ENCODE measurements at regions not wholly inside any gene's neighbourhood (a gene's known extent, or its start where the extent isn't known, plus 50 kb on each side); places are given as distances from the start of the nearest gene placed in this dataset.

DNA sequence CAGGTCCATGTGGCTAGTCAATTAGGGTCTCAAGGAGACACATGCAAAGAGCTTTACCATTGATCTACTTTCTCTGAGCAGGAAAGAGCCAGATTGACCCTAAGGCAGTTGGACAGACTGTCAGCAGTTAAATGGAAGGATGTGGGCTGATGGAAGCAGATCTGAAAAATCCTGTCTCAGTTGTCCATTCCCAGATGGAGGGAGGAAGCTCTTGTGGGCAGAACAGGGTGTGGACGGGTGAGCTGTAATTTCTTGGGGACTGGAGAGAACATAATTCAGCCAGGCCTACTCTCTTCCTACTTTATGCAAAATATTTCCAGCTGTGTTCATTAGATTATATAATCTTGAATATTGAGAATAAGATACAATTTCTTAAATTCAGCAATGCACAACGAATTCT, 163.6 kb downstream of the GNAT3 start:
- FAIRE-seq (no peak), DNase-seq (ENCODE audit: insufficient read length, low spot score) (no peak)

DNA sequence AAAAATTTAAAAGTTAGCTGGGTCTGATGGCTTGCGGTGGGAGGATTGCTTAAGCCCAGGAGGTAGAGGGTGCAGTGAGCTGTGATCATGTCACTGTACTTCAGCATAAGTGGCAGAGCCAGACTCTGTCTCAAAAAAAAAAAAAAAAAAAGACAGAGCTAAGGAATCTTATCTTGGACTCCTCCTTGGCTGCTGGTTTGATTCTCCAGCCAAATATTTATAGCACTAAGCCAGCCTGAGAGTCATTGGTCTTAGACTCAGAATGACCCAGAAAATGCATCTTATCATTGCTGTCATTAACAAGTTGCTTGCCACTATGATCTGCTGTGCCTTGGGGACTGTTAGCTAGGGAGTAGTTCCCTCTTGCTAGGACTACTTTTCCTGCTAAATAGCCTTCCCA, 164.7 kb downstream of the GNAT3 start:
- no peak for FAIRE-seq
- no peak for DNase-seq (ENCODE audit: insufficient read length, low spot score)

DNA sequence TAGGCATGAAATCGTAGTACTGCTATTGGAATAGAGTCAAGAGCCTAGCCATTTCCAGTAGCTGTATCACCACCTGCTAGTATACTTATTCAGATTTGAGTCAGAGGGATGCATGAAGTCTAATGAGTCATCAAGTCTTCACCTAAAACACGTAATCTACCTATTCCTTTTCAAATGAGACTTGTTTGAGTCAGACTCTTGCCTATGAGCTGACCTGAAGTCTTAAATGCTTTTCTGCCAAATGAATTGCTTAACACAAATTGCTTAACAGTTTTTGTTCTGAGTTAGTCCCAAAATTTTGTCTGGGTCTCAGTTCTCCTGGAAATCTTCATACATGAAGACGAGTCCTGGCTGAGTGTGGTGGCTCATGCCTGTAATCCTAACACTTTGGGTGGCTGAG, 165.2 kb downstream of the GNAT3 start:
- FAIRE-seq (no peak), DNase-seq (ENCODE audit: insufficient read length, low spot score) (no peak)

DNA sequence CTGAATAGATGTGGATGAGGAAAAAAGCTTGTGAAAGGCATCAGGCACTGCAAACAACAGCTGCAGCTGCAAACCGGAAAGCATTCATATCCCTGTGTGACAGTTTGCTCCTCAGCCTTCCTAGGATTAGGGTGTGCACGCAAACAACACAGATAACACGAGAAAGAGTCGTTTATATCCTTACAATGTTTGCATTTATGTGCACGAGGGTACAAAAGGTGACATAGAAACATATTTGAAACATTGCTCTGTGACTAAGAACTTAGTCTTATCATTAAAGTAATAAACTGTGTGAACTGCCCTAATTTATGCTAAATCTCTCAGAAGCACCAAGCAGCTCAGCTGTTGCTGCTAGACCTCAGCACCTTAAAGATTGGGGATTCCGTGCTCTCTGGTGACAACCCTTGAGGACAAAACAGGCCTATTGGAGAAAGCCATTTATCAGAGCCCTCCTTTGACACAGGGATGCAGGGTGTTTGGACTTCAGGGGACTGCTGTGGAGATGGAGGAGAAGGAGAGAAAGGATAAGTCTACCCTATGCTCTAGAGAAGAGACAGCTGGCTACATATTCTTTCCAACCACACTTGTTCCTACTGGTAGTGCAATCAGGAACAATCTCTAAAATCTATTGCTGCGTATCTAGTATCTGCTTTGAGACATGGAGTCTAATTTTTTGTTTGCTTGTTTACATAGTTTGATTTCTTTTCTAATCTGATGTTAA, 176.2 kb downstream of the GNAT3 start:
- DNase-seq (ENCODE audit: insufficient read length, low spot score) (no peak), FAIRE-seq (no peak)

DNA sequence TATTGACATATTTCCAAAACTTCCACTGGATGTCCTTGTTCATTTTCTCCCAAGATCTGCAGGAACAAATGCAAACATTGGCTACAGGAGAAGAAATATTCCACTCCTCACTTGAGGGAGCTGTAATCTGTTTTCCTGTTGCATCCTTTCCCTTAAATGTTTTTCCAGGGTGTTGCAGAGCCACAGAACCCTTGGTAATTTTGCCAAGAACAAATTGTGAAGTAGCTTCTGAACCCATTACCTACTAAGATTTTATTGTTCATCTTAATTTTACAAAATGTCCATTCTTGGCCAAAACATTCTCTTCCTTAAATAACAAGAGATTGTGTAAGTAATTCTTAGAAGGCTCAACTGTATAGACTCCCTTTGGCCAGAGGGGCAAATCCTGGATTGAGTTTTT, 177.0 kb downstream of the GNAT3 start:
- FAIRE-seq: no peak

DNA sequence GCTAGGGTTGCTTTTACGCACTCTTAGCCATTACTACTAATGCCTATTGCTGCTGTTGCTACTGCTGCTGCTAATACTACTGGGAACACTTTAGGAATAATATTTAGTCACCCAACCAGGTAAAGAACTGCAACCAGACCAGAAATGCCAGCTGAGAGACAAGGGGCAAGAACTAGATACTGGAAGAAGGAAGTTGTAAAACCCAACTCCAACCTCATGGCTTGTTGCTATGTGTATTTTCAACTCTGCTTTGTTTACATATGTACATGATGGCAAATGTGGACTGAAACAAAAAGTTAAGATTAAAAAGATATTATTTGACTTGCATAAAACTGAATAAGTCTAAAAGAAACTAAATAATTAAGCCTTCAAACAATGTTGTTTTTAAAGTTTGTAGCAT, 177.7 kb downstream of the GNAT3 start:
- FAIRE-seq: no peak
- DNase-seq (ENCODE audit: insufficient read length, low spot score): no peak

More for the DNA sequence above, 177.0 kb downstream of the GNAT3 start:
- no peak for DNase-seq (ENCODE audit: insufficient read length, low spot score)

DNA sequence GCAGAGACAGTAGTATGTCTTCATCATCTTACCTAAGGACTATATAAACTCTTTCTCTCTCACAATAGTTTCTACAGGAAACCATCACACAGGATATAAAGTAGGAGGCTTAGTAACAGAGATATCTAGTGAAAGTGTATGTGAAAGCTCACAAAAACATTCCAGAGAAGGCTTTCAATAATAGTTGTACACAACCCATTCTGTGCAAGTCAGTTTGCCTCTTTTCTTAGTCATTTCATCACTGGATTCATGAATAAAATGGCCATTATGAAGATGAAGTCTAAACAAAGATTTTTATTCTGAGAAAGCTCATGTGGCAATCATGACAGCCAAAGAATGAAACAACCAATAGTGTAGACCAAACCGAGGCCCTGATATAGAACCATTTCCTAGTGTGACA, 178.8 kb downstream of the GNAT3 start:
- FAIRE-seq (no peak), DNase-seq (ENCODE audit: insufficient read length, low spot score) (no peak)

DNA sequence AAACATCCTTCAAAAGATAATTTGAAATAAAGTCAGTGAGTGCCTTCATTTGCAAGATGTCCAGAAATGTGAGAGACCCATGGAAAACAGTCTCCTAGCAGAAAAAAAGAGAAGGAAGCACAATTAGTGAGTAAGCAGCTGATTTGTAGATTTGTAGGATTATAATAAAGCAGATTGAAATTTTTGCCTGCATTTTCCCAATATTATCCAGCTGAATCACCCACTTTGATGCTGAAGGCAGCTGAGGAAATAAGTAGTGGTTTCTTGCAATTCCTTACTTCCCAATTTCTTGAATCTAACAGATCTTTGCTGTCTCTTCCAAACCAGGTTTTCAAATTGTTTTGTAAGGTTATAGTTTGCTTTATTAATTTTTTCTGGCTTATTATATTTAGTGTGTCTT, 181.4 kb downstream of the GNAT3 start:
- DNase-seq (ENCODE audit: insufficient read length, low spot score): no peak
- no peak for FAIRE-seq

DNA sequence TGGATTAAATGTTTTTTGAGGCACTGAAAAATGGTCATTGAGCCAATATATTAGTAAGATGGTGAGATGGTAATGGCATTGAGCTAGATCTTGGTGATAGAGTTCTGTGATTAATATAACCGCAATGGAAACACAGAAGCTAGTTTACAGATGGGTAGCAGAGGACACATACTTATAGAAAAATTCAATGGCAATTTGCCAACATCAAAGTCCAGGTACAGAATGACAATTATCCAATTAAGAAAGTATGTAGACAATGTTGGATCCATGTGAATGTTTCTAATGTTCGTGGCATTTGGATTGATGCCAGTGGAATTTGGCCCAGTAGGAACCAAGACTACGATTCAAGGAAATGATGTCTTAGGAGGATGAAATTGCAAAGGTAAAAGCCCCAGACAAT, 187.8 kb downstream of the GNAT3 start:
- DNase-seq (ENCODE audit: insufficient read length, low spot score): peak; percentile 15
- no peak for FAIRE-seq

DNA sequence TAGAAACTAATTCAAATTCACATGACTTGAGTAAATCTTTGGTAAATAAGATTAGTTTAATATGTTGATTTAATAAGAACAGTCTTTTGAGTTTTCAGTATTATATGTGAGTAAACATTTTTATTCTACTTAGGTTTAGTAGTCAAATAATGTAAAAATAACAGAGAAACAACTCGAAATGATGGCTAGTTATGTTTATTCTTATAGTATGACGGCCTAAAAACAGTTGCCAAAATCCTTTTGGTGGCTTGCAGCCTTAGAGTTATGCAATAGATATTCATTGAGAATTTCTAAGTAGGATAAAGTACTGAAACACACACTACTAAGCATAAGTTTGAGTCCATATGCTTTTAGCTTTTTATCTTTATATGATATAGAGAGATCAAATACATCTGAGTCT, 184.8 kb downstream of the GNAI1 start:
- FAIRE-seq (no peak), DNase-seq (ENCODE audit: insufficient read length, low spot score) (no peak)

DNA sequence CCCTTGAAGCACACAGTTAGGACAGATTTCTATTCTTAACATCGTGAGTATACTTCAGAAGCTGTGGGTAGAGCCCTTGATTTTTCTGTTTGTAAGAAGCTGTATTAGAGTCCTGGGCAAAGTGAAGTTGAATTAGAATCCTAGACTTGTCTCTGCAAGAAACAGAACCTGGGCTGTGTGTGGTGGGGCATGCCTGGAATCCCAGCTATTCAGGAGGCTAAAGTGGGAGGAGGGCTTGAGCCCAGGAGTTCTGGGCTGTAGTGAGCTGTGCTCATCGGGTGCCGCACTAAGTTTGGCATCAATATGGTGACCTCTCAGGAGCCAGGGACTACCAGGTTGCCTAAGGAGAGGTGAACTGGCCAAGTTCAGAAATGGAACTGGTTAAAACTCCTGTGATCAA, 183.4 kb downstream of the GNAI1 start:
- DNase-seq (ENCODE audit: insufficient read length, low spot score): no peak
- no peak for FAIRE-seq

DNA sequence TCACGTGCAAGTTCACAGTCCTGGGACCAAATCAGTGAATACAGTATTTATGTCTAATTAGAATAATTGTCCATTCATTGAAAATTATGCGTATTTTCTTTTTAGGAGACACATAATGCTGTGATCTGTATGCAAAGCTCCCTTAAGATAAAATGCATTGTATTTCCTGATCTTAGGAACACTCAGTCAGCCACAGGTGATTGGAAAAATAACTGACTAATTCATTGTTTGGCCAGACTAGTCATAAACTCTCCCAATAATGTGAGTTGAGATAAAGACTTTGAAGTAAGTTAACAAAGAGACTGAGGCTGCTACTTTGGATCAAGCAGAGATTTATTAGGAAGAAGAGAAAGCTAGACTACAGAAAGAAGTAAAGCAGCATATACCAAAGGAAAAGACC, 182.2 kb downstream of the GNAI1 start:
- no peak for FAIRE-seq

DNA sequence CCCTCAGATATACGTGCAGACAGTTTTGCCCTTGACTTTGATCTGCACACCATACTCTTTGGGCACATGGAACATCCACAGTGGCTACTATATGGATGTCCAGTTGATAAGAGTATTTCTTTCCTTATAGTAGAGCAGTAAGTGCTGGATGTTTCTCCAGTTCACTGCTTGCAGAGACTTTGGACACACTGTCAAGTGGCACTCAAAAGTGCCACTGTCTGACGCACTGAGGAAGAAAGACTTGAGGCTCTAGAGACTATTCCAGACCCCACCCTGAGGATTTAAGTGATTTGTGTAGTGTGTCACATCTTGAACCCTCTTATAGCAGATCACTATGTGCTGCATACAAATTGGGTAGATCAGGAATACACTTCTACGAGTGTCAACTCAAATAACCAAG, 179.1 kb downstream of the GNAI1 start:
- DNase-seq (ENCODE audit: insufficient read length, low spot score) (no peak), FAIRE-seq (no peak)

More for the DNA sequence above, 182.2 kb downstream of the GNAI1 start:
- no peak for DNase-seq (ENCODE audit: insufficient read length, low spot score)

DNA sequence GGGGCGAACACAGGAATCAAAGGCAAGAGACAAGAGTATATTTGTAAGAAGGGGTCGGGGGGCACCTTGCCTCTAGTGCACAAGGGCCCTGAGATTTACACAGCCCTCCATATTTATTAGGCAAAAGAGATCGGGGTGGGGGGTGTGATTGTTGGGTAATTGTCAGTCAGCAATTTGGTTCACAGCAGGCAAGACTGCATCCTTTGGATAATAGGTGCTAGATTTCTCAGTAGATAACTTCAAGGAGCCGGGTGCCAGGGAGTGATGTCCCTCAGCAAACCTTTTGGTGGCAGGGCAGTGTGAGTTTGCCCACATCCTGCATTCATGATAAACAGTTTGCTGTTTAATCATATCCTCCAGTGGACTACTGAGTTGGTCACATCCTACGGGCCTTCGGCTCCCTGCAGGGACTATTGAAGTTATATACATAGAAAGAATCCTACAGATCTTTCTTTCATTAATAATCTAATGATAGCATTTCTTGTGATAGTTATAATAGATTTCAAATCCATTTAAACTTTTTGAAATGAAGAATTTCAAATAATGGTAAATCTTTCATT, 178.5 kb downstream of the GNAI1 start:
- DNase-seq (ENCODE audit: insufficient read length, low spot score) (no peak), FAIRE-seq (no peak)

DNA sequence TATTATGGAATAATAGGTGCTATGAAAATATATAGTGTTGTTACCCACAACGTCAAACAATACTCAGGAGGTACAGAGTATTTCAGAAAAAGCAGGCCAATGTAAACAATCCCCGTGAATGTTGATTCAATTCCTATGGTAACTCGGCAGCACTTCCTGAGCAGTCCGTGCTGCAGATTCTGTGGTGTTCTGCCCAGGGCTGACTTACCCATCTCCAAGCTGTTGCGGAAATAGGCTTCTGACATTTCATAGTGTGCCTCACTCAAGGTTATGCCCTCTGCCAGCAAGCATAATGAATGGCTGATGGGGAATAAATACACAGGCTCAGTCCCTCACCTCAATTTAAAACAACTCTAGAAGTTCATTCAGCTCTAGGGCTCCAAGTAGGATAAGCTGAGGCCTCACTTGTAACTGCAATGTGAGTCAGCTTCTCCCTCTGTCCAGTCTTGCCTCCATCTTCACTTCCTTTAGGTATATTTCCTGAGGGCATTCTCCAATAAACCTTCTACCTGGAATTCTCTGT, 177.6 kb downstream of the GNAI1 start:
- DNase-seq (ENCODE audit: insufficient read length, low spot score) (peak; percentile 39), FAIRE-seq (no peak)

DNA sequence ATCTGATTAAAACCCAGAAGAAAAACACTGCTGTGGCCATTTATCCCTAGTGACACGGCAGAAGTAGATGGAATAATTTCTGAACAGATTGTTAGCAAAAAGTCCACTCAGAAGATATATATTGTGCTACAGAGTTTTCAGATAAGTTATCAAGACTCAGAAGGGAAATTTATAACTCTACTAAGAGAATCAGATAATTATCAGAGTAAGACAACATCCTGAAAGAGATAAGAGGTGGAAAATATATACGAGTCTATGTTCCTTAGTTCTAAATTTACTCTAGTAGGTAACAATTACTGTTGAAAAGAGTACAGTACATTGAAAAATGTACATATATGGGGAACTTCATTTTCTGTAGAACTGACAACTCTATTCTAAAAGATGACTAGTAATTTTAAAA, 176.7 kb downstream of the GNAI1 start:
- no peak for DNase-seq (ENCODE audit: insufficient read length, low spot score)
- FAIRE-seq: no peak

DNA sequence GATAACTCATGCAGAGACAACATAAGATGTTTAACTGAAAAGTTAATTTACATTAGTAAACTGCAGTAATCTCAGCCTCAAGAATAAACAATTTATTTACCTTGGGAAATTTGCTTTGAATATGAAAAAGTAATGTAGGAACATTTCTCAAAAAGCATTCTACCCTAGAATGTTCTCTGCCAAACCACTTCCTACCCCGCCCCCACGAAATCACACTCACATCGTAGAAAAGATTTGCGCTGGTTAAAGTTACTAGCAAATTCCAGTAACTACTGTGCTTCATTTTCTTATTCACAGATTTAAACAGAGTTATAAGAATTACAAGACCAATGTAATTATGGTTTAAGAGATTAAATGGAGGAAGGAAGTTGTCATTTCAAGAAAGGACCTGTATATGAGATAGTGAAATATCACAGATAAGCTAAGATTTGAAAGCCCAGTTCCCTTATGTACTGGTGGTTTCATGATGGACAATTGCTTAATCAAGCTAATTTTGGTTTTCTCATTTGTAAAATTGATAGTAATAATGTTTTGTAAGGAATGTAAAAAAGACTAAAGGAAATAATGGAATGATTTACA, 175.4 kb downstream of the GNAI1 start:
- no peak for FAIRE-seq
- DNase-seq (ENCODE audit: insufficient read length, low spot score): no peak

DNA sequence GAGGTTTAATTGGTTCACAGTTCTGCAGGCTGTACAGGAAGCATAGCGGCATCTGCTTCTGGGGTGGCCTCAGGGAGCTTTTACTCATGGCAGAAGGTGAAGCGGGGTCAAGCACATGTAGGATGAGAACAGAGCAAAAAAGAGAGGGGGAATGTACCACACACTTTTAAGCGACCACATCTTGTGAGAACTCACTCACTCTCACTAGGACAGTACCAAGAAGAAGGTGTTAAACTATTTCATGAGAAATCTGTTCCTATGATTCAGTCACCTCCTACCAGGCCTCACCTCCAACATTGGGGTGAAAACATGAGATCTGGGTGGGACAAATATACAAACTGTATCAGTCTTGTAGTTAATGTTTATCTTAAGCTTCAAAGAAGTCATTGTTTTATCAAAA, 174.7 kb downstream of the GNAI1 start:
- DNase-seq (ENCODE audit: insufficient read length, low spot score) (no peak), FAIRE-seq (no peak)

DNA sequence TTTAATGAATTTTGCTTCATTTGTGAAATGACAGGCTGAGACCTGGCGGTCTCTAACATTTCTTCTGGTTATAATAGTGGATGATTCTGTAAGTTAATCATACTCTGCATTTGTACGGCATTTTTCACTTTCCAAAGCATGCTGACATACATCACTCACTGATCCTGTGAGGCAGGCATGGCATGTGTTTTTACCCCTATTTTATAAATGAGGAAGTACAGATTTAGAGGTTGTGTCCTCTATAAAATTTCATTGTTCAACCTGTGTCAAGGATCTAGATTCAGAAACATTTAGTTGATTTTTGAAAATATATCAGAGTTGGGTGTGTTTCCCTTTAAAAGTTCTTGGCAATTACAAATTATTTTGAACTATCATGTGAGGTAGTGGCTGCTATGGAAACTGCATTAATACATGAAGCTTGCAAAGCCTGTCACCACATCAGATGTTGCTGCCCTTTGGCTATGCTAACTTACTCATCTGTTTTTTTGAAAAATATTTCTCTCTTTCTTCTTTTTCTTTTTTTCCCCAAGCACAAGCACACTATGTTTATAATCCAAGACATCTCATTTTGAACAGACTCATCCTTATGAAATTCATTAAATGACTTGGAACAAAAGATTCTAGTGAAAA, 172.7 kb downstream of the GNAI1 start:
- FAIRE-seq: no peak
- no peak for DNase-seq (ENCODE audit: insufficient read length, low spot score)

DNA sequence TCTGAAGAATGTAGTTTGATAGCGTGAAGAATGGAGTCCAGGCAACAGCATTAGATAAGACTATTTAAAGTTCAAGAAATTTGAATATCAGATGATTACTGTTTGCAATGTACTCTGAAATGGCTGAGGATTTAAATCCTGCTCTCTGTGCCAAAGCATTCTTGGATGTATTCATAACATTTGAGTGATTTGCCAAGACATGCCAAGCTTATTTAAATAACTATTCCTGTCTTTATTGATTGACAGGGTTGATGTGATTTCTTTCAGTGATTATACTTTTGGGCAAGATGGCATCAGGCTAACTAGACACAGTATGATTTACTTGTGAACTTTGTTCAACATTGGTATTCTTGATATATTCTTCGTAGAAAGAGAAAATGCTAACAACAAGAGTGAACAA, 168.7 kb downstream of the GNAI1 start:
- no peak for DNase-seq (ENCODE audit: insufficient read length, low spot score)
- no peak for FAIRE-seq

DNA sequence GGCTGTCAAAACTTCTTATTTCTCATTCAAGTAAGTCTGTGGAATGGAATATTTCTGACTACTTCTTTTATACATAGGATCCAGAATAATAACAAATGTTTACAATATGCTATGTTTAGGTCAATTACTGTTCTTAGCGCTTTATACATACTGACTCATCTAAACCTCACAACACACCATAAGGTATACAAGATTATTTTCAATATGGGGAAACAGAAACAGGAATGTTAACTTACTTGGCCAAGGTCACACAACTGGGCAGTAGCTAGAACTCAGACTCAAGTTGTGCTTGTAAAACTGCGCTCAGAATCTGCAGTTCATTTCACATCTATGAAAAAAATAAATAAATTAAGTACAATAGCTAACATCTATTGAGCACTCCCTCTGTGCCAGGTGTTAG, 168.0 kb downstream of the GNAI1 start:
- no peak for FAIRE-seq

DNA sequence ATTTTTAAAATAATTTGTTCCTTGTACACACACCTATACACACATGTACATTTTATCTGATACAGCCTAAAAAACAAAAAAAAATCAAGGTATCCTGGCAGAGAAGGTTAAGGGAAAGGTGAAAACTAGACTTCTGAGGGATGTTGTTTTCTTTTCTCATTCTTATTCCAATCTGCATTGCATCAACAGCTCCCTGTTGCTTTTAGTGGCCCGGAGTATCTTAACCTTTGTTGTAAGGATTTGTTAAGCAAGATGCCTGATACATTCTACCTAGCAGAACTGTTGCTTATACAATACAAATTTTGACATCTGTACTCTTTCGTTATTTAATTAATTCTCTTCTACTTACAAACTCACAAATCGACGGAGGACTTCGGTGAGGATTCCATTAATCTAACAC, 167.4 kb downstream of the GNAI1 start:
- DNase-seq (ENCODE audit: insufficient read length, low spot score) (no peak), FAIRE-seq (no peak)

More for the DNA sequence above, 168.0 kb downstream of the GNAI1 start:
- DNase-seq (ENCODE audit: insufficient read length, low spot score): no peak

All from HTR-8/SVneo (cell line).